ENCODE measurements at regions not wholly inside any gene's neighbourhood (a gene's known extent, or its start where the extent isn't known, plus 50 kb on each side); places are given as distances from the start of the nearest gene placed in this dataset.
"Not testable (repeated sequence)": the region's sequence is repeated elsewhere in the genome, so short reads cannot be mapped to it uniquely, and the experiment has no call there.

DNA sequence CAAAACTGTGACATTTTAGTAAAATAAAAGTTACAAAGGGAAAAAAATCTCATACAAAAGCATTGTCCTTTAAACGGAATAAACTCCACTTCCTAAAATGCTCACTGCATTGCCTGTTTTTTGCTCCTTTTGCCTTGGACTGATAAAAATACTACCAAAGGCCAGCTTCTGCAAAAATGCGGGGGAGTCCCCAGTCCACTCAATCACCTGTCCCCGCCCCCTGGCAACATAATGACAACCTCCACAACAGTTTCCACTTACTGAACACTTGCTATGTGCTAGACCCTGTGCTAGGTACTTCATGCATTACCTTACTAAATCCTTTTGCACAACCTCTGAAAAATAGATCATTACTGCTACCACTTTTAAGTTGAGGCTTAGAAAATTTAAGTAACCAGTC, 172.7 kb upstream of the CCL2 start:
- WGBS = 72% methylated on average over 3 of the region's 3 CpGs
- no peaks in the 10 kb centered on the region for H3K4me1 ChIP-seq (ENCODE audit: control insufficient read depth in 4 of 4, insufficient read depth in 4 of 4, low read length in 3 of 4)
- no peak for DNase-seq (ENCODE audit: low spot score)

DNA sequence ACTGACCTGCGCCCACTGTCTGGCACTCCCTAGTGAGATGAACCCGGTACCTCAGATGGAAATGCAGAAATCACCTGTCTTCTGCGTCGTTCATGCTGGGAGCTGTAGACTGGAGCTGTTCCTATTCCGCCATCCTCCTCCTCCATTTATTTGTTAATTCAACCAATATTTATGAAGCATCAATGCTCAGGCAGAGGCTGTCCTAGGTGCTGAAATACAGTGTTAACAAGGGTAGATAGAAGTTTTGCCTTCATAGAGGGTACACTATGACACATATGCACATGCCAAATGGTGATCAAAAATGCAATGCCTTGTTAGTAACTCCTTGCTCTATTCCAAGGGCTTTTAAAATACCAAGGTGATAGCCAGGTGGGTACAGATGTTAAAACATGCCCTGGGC, 166.0 kb upstream of the CCL2 start:
- not testable (repeated sequence) for H3K27me3 ChIP-seq (ENCODE audit: control insufficient read depth in 4 of 4, insufficient read depth in 4 of 4, low read length in 3 of 4); H3K4me1 ChIP-seq (ENCODE audit: control insufficient read depth in 4 of 4, insufficient read depth in 4 of 4, low read length in 3 of 4); H3K9ac ChIP-seq (ENCODE audit: low read depth in 1 of 2, low read length in 2 of 2); H3K36me3 ChIP-seq (ENCODE audit: control insufficient read depth in 4 of 4, insufficient read depth in 3 of 4, low read depth in 1 of 4, low read length in 3 of 4); H3K4me3 ChIP-seq (ENCODE audit: low read depth in 1 of 3, low read length in 3 of 3); H3K9me3 ChIP-seq (ENCODE audit: control insufficient read depth in 4 of 4, low read length in 3 of 4); DNase-seq (ENCODE audit: low spot score); H3K27ac ChIP-seq (ENCODE audit: low read depth in 1 of 2, low read length in 2 of 2)
- 95% methylated on average over 5 of the region's 5 CpGs for WGBS

More for the DNA sequence above, 172.7 kb upstream of the CCL2 start:
- Histone ChIP-seq H3K36me3 (ENCODE audit: control insufficient read depth in 4 of 4, insufficient read depth in 3 of 4, low read depth in 1 of 4, low read length in 3 of 4) (no peaks in the 10 kb centered on the region), H3K27ac (ENCODE audit: low read depth in 1 of 2, low read length in 2 of 2) (no peak overlapping the region), H3K9ac (ENCODE audit: low read depth in 1 of 2, low read length in 2 of 2) (no peak overlapping the region), H3K27me3 (ENCODE audit: control insufficient read depth in 4 of 4, insufficient read depth in 4 of 4, low read length in 3 of 4) (no peaks in the 10 kb centered on the region), H3K9me3 (ENCODE audit: control insufficient read depth in 4 of 4, low read length in 3 of 4) (no peaks in the 10 kb centered on the region), H3K4me3 (ENCODE audit: low read depth in 1 of 3, low read length in 3 of 3) (no peak overlapping the region)
- TF ChIP-seq, protein P1, sequence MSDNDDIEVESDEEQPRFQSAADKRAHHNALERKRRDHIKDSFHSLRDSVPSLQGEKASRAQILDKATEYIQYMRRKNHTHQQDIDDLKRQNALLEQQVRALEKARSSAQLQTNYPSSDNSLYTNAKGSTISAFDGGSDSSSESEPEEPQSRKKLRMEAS (IDR thresholded peaks at IDR 0.05) = no peak
- TF ChIP-seq HNF4G (IDR thresholded peaks at IDR 0.05) = no peak
- no peak for TF ChIP-seq RXRA (IDR thresholded peaks at IDR 0.05)
- no peak for TF ChIP-seq RAD21 (IDR thresholded peaks at IDR 0.05)
- TF ChIP-seq NR2F2 (IDR thresholded peaks at IDR 0.05) = no peak
- TF ChIP-seq YY1 (IDR thresholded peaks at IDR 0.05) = no peak
- TF ChIP-seq FOXA1 (IDR thresholded peaks at IDR 0.05) = no peak
- no peak for TF ChIP-seq SP1 (IDR thresholded peaks at IDR 0.05)

- H3K27me3 ChIP-seq (ENCODE audit: control insufficient read depth in 4 of 4, insufficient read depth in 4 of 4, low read length in 3 of 4) = peaks cover 0 to 4% (median 1%) of the 10 kb centered on the region in 4 donors
- 96% methylated on average over 1 of the region's 1 CpG for WGBS
- no peak for DNase-seq (ENCODE audit: low spot score)
These were observed 164.5 kb upstream of the CCL2 start for GRCh38 chr17:34090593-34090992.

More at GRCh38 chr17:34090593-34090992, 164.5 kb upstream of the CCL2 start:
- no peak overlapping the region for H3K9ac ChIP-seq (ENCODE audit: low read depth in 1 of 2, low read length in 2 of 2)
- no peaks in the 10 kb centered on the region for H3K36me3 ChIP-seq (ENCODE audit: control insufficient read depth in 4 of 4, insufficient read depth in 3 of 4, low read depth in 1 of 4, low read length in 3 of 4)
- no peaks in the 10 kb centered on the region for H3K4me1 ChIP-seq (ENCODE audit: control insufficient read depth in 4 of 4, insufficient read depth in 4 of 4, low read length in 3 of 4)
- H3K9me3 ChIP-seq (ENCODE audit: control insufficient read depth in 4 of 4, low read length in 3 of 4) = no peaks in the 10 kb centered on the region
- TF ChIP-seq TAF1 (conservative IDR thresholded peaks at IDR 0.05) (no peak), SP1 (IDR thresholded peaks at IDR 0.05) (no peak), CTCF (IDR thresholded peaks at IDR 0.05; ENCODE audit: low read depth, low read length, missing input control) (no peak), JUND (IDR thresholded peaks at IDR 0.05) (no peak), EGR1 (IDR thresholded peaks at IDR 0.05; ENCODE audit: low read depth in 2 of 2) (no peak), HNF4A (conservative IDR thresholded peaks at IDR 0.05) (no peak), FOXA2 (IDR thresholded peaks at IDR 0.05) (no peak), NR2F2 (IDR thresholded peaks at IDR 0.05) (no peak), GABPA (IDR thresholded peaks at IDR 0.05 in 1 of 2, conservative IDR thresholded peaks at IDR 0.05 in 1 of 2) (no peak), ATF3 (IDR thresholded peaks at IDR 0.05) (no peak), FOXA1 (IDR thresholded peaks at IDR 0.05) (no peak), YY1 (IDR thresholded peaks at IDR 0.05) (no peak), RXRA (IDR thresholded peaks at IDR 0.05) (no peak), RAD21 (IDR thresholded peaks at IDR 0.05) (no peak), HNF4G (IDR thresholded peaks at IDR 0.05) (no peak)
- TF ChIP-seq, protein P2, sequence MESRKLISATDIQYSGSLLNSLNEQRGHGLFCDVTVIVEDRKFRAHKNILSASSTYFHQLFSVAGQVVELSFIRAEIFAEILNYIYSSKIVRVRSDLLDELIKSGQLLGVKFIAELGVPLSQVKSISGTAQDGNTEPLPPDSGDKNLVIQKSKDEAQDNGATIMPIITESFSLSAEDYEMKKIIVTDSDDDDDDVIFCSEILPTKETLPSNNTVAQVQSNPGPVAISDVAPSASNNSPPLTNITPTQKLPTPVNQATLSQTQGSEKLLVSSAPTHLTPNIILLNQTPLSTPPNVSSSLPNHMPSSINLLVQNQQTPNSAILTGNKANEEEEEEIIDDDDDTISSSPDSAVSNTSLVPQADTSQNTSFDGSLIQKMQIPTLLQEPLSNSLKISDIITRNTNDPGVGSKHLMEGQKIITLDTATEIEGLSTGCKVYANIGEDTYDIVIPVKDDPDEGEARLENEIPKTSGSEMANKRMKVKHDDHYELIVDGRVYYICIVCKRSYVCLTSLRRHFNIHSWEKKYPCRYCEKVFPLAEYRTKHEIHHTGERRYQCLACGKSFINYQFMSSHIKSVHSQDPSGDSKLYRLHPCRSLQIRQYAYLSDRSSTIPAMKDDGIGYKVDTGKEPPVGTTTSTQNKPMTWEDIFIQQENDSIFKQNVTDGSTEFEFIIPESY (IDR thresholded peaks at IDR 0.05) = no peak
- TF ChIP-seq, protein P3, sequence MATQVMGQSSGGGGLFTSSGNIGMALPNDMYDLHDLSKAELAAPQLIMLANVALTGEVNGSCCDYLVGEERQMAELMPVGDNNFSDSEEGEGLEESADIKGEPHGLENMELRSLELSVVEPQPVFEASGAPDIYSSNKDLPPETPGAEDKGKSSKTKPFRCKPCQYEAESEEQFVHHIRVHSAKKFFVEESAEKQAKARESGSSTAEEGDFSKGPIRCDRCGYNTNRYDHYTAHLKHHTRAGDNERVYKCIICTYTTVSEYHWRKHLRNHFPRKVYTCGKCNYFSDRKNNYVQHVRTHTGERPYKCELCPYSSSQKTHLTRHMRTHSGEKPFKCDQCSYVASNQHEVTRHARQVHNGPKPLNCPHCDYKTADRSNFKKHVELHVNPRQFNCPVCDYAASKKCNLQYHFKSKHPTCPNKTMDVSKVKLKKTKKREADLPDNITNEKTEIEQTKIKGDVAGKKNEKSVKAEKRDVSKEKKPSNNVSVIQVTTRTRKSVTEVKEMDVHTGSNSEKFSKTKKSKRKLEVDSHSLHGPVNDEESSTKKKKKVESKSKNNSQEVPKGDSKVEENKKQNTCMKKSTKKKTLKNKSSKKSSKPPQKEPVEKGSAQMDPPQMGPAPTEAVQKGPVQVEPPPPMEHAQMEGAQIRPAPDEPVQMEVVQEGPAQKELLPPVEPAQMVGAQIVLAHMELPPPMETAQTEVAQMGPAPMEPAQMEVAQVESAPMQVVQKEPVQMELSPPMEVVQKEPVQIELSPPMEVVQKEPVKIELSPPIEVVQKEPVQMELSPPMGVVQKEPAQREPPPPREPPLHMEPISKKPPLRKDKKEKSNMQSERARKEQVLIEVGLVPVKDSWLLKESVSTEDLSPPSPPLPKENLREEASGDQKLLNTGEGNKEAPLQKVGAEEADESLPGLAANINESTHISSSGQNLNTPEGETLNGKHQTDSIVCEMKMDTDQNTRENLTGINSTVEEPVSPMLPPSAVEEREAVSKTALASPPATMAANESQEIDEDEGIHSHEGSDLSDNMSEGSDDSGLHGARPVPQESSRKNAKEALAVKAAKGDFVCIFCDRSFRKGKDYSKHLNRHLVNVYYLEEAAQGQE (IDR thresholded peaks at IDR 0.05) = no peak
- TF ChIP-seq, protein P1 (IDR thresholded peaks at IDR 0.05) = no peak
- H3K4me3 ChIP-seq (ENCODE audit: low read depth in 1 of 3, low read length in 3 of 3) = no peak overlapping the region
- H3K27ac ChIP-seq (ENCODE audit: low read depth in 1 of 2, low read length in 2 of 2) = no peak overlapping the region

All from liver (tissue), 8 donors.